SK-N-SH (cell line): ENCODE measurements at regions not wholly inside any gene's neighbourhood (a gene's known extent, or its start where the extent isn't known, plus 50 kb on each side); places are given as distances from the start of the nearest gene placed in this dataset.

Experiments used
- CTCF ChIA-PET: fragments of 300-600, 350-600 bp; formaldehyde crosslinking; extraction: SDS; loops from one replicate; lab custom pipeline; 2021; lab: Yijun Ruan, JAX
- POLR2A ChIA-PET: fragments of 350-600 bp; sonication (Branson Sonifier 250); formaldehyde crosslinking; extraction: SDS; loops from one replicate; lab custom pipeline; 2020; ENCODE audit warnings: antibody characterized with exemption, inconsistent platforms; lab: Yijun Ruan, JAX
- DNase-seq: peaks from one replicate; pipeline ENCODE4 v3.0.0; 2012
- H2AFZ ChIP-seq: fragments of 200-600 bp; sonication (generic); 2 replicates; pipeline ENCODE4 v1.8.1; 2016; ENCODE audit warnings: antibody characterized with exemption, mild to moderate bottlenecking, low read depth
- H3F3A ChIP-seq: fragments of 200-600 bp; sonication (generic); replicated peaks from 2 replicates; pipeline ENCODE3; 2016; ENCODE audit warnings: antibody characterized with exemption, mild to moderate bottlenecking; ENCODE audit not compliant: insufficient read depth
- H3K27ac ChIP-seq, 2 experiments: fragments of 200-500 bp in 1 of 2; fragments of 200-600 bp in 1 of 2; sonication (Bioruptor generic) in 1 of 2; sonication (generic), shearing (Covaris generic) in 1 of 2; 2 replicates each; pipeline versions ENCODE4 v1.5.1 to v1.6.1; 2014 to 2016; ENCODE audit warnings: low read depth in 2 of 2, inconsistent platforms in 1 of 2, low read length in 1 of 2, mild to moderate bottlenecking in 1 of 2, mixed read lengths in 1 of 2
- H3K27me3 ChIP-seq: fragments of 200-600 bp; sonication (generic), shearing (Covaris generic); 2 replicates; pipeline ENCODE4 v1.6.1; 2016; ENCODE audit warnings: mixed run types; ENCODE audit not compliant: insufficient read depth
- H3K36me3 ChIP-seq, 2 experiments: fragments of 200-500 bp in 1 of 2; fragments of 200-600 bp in 1 of 2; sonication (Bioruptor generic) in 1 of 2; sonication (generic) in 1 of 2; replicated peaks in 1 of 2; 2 replicates each; pipeline versions ENCODE3 to v1.5.1; 2014 to 2016; ENCODE audit warnings: low read length in 1 of 2, mild to moderate bottlenecking in 1 of 2; ENCODE audit not compliant: insufficient read depth in 2 of 2, control insufficient read depth in 1 of 2
- H3K4me1 ChIP-seq, 2 experiments: fragments of 200-500 bp in 1 of 2; fragments of 200-600 bp in 1 of 2; sonication (Bioruptor generic) in 1 of 2; sonication (generic), shearing (Covaris generic) in 1 of 2; 2 replicates each; pipeline versions ENCODE4 v1.5.1 to v1.6.1; 2014 to 2016; ENCODE audit warnings: low read depth in 1 of 2, low read length in 1 of 2, mixed run types in 1 of 2; ENCODE audit not compliant: insufficient read depth in 2 of 2, control insufficient read depth in 1 of 2
- H3K4me2 ChIP-seq: fragments of 200-600 bp; sonication (generic), shearing (Covaris generic); 2 replicates; pipeline ENCODE4 v1.6.1; 2017; ENCODE audit warnings: mixed run types
- H3K4me3 ChIP-seq, 2 experiments: fragments of 200-500 bp in 1 of 2; fragments of 200-600 bp in 1 of 2; sonication (Bioruptor generic) in 1 of 2; sonication (generic), shearing (Covaris generic) in 1 of 2; 2 replicates each; pipeline versions ENCODE4 v1.5.1 to v1.8.1; 2014 to 2016; ENCODE audit warnings: low read depth in 2 of 2, inconsistent platforms in 1 of 2, low read length in 1 of 2, mild to moderate bottlenecking in 1 of 2, mixed read lengths in 1 of 2, moderate library complexity in 1 of 2
- H3K79me2 ChIP-seq: fragments of 200-600 bp; sonication (generic); 2 replicates; pipeline ENCODE4 v1.8.1; 2017; ENCODE audit warnings: mild to moderate bottlenecking; ENCODE audit not compliant: insufficient read depth
- H3K9ac ChIP-seq: fragments of 200-600 bp; sonication (generic); 2 replicates; pipeline ENCODE4 v1.6.1; 2017; ENCODE audit warnings: mixed run types
- H3K9me2 ChIP-seq: fragments of 200-600 bp; sonication (generic); 2 replicates; pipeline ENCODE4 v1.6.1; 2017; ENCODE audit warnings: mixed run types
- H3K9me3 ChIP-seq: fragments of 200-600 bp; sonication (generic); 2 replicates; pipeline ENCODE4 v1.6.1; 2017; ENCODE audit warnings: mixed run types, mild to moderate bottlenecking, moderate library complexity
- H4K20me1 ChIP-seq: fragments of 200-600 bp; sonication (generic); 2 replicates; pipeline ENCODE4 v1.6.1; 2017; ENCODE audit warnings: mild to moderate bottlenecking, mixed run types; ENCODE audit not compliant: insufficient read depth
- EP300 ChIP-seq, 2 experiments: IDR thresholded peaks; 2 replicates each; pipeline versions ENCODE4 v1.4.0 to v1.6.1; 2012; ENCODE audit warnings: borderline replicate concordance in 1 of 2, low read depth in 1 of 2, low read length in 1 of 2
- FOSL2 ChIP-seq: IDR thresholded peaks from 2 replicates; pipeline ENCODE4 v1.4.0; 2012; ENCODE audit warnings: low read depth, mild to moderate bottlenecking, moderate library complexity, borderline replicate concordance
- FOXJ3 ChIP-seq: sonication (generic); formaldehyde crosslinking; IDR thresholded peaks from 2 replicates; pipeline ENCODE4 v1.5.1; 2020; ENCODE audit warnings: mild to moderate bottlenecking, missing genetic modification reagents
- GABPA ChIP-seq: IDR thresholded peaks from 2 replicates; pipeline ENCODE4 v1.4.0; 2012; ENCODE audit warnings: low read depth, mild to moderate bottlenecking
- GATA2 ChIP-seq: sonication (generic); formaldehyde crosslinking; IDR thresholded peaks from 2 replicates; pipeline ENCODE4 v1.5.0; 2020; ENCODE audit warnings: mild to moderate bottlenecking, missing genetic modification reagents
- IRF3 ChIP-seq: fragments of 150-350 bp; IDR thresholded peaks from 2 replicates; pipeline ENCODE4 v1.6.1; 2016; ENCODE audit warnings: mild to moderate bottlenecking, low read depth, low read length
- MXI1 ChIP-seq: IDR thresholded peaks from 2 replicates; pipeline ENCODE4 v1.6.1; 2012; ENCODE audit warnings: mild to moderate bottlenecking, low read depth, low read length, improper control_type of control experiment
- NFIC ChIP-seq: IDR thresholded peaks from 2 replicates; pipeline ENCODE4 v1.4.0; 2012; ENCODE audit warnings: borderline replicate concordance
- NRF1 ChIP-seq: IDR thresholded peaks from 2 replicates; pipeline ENCODE4 v1.6.1; 2012; ENCODE audit warnings: low read depth, mild to moderate bottlenecking, low read length
- POLR2AphosphoS5 ChIP-seq: IDR thresholded peaks from 2 replicates; pipeline ENCODE4 v1.6.1; 2012; ENCODE audit warnings: low read depth, low read length
- RFX5 ChIP-seq: IDR thresholded peaks from 2 replicates; pipeline ENCODE4 v1.6.1; 2012; ENCODE audit warnings: mild to moderate bottlenecking, improper control_type of control experiment, low read length
- RXRA ChIP-seq: IDR thresholded peaks from 2 replicates; pipeline ENCODE4 v1.4.0; 2012; ENCODE audit warnings: low read depth, mild to moderate bottlenecking, borderline replicate concordance
- SIN3A ChIP-seq: IDR thresholded peaks from 2 replicates; pipeline ENCODE4 v1.6.1; 2012; ENCODE audit warnings: low read depth, mild to moderate bottlenecking, low read length, moderate library complexity, borderline replicate concordance
- TAF1 ChIP-seq: IDR thresholded peaks from 2 replicates; pipeline ENCODE4 v1.6.1; 2012; ENCODE audit warnings: low read depth, mild to moderate bottlenecking, low read length, moderate library complexity, borderline replicate concordance
- WGBS: methylation state at CpG from one replicate; pipeline ENCODE4 v1.1.6; 2017; ENCODE audit warnings: low lambda C conversion rate; 5-methylcytosine and 5-hydroxymethylcytosine counted together
- TF ChIP-seq, protein P1 (sequence below): IDR thresholded peaks from 2 replicates; pipeline ENCODE4; 2012
- TF ChIP-seq, protein P2 (sequence below): IDR thresholded peaks from 2 replicates; pipeline ENCODE4 v1.6.1; 2012; ENCODE audit warnings: mild to moderate bottlenecking, low read depth, low read length, moderate library complexity

DNA sequence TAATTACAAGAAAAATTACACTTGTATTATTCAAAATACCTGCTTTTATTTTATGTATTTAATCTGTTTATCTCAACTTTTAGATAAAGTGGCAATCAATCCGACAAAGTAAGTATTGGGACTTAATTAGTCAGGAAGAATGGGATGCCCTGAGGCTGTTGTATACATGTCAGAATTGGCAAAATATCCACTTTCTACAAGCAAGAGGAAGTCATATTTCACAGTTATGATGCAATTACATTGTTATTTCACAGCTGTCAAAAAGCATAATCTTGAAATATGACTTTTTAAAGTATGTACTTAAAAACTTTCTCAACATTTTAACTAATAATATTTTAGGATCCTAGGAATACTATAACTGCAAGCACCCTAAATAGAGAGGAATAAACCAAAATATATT lies 357.1 kb upstream of the MGAT4C start:
- no peaks in the 10 kb centered on the region for H3K9me3 ChIP-seq
- H3K79me2 ChIP-seq: no peaks in the 10 kb centered on the region
- DNase-seq: no peak
- H3K9me2 ChIP-seq: no peaks in the 10 kb centered on the region
- ChIA-PET POLR2A (no interaction called here), CTCF (no interaction called here)
- no peaks in the 10 kb centered on the region for H3F3A ChIP-seq
- no peak overlapping the region for H3K27ac ChIP-seq
- H4K20me1 ChIP-seq: no peaks in the 10 kb centered on the region
- H3K4me2 ChIP-seq: no peak overlapping the region
- no peaks in the 10 kb centered on the region for H3K36me3 ChIP-seq
- no peak overlapping the region for H3K4me3 ChIP-seq
- H3K4me1 ChIP-seq: peaks cover 0 to 2% of the 10 kb centered on the region in 2 experiments; a peak in 2 of 4 replicates
- H3K27me3 ChIP-seq: no peaks in the 10 kb centered on the region
- TF ChIP-seq SIN3A: no peak
- peak in 1 of 2 experiments; percentile 17; a peak in 1 of 4 replicates for TF ChIP-seq EP300 (IDR thresholded peaks at IDR 0.05; ENCODE audit: borderline replicate concordance in 1 of 2, low read depth in 1 of 2, low read length in 1 of 2)
- TF ChIP-seq, protein P1, sequence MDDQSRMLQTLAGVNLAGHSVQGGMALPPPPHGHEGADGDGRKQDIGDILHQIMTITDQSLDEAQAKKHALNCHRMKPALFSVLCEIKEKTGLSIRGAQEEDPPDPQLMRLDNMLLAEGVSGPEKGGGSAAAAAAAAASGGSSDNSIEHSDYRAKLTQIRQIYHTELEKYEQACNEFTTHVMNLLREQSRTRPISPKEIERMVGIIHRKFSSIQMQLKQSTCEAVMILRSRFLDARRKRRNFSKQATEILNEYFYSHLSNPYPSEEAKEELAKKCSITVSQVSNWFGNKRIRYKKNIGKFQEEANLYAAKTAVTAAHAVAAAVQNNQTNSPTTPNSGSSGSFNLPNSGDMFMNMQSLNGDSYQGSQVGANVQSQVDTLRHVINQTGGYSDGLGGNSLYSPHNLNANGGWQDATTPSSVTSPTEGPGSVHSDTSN: peak; percentile 65
- TF ChIP-seq, protein P2, sequence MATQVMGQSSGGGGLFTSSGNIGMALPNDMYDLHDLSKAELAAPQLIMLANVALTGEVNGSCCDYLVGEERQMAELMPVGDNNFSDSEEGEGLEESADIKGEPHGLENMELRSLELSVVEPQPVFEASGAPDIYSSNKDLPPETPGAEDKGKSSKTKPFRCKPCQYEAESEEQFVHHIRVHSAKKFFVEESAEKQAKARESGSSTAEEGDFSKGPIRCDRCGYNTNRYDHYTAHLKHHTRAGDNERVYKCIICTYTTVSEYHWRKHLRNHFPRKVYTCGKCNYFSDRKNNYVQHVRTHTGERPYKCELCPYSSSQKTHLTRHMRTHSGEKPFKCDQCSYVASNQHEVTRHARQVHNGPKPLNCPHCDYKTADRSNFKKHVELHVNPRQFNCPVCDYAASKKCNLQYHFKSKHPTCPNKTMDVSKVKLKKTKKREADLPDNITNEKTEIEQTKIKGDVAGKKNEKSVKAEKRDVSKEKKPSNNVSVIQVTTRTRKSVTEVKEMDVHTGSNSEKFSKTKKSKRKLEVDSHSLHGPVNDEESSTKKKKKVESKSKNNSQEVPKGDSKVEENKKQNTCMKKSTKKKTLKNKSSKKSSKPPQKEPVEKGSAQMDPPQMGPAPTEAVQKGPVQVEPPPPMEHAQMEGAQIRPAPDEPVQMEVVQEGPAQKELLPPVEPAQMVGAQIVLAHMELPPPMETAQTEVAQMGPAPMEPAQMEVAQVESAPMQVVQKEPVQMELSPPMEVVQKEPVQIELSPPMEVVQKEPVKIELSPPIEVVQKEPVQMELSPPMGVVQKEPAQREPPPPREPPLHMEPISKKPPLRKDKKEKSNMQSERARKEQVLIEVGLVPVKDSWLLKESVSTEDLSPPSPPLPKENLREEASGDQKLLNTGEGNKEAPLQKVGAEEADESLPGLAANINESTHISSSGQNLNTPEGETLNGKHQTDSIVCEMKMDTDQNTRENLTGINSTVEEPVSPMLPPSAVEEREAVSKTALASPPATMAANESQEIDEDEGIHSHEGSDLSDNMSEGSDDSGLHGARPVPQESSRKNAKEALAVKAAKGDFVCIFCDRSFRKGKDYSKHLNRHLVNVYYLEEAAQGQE: no peak
- TF ChIP-seq NFIC: no peak
- no peak for TF ChIP-seq TAF1
- TF ChIP-seq RXRA: no peak
- H2AFZ ChIP-seq: no peak overlapping the region
- no peak overlapping the region for H3K9ac ChIP-seq
- WGBS: 33% methylated on average over 1 of the region's 1 CpG

GRCh38 chr12:86608638-86609037 lies 352.4 kb upstream of the MGAT4C start:
- Histone ChIP-seq H3K4me1 (no peaks in the 10 kb centered on the region; a peak in 2 of 4 replicates), H3K36me3 (no peaks in the 10 kb centered on the region), H3F3A (no peaks in the 10 kb centered on the region), H3K9me3 (no peaks in the 10 kb centered on the region), H3K9ac (no peak overlapping the region), H3K4me2 (no peak overlapping the region), H2AFZ (no peak overlapping the region), H3K27ac (no peak overlapping the region), H3K4me3 (no peak overlapping the region), H4K20me1 (no peaks in the 10 kb centered on the region), H3K79me2 (no peaks in the 10 kb centered on the region), H3K9me2 (no peaks in the 10 kb centered on the region), H3K27me3 (no peaks in the 10 kb centered on the region)
- ChIA-PET POLR2A (no interaction called here), CTCF (no interaction called here)
- DNase-seq: no peak
- no peak for TF ChIP-seq FOSL2
- no peak for TF ChIP-seq SIN3A
- no peak for TF ChIP-seq TAF1
- TF ChIP-seq IRF3: no peak
- no peak for TF ChIP-seq NRF1
- TF ChIP-seq RFX5: no peak
- TF ChIP-seq MXI1: no peak
- TF ChIP-seq, protein P2: no peak
- TF ChIP-seq, protein P1: no peak
- no peak for TF ChIP-seq GATA2 (CRISPR knock-in tag)
- TF ChIP-seq POLR2AphosphoS5: no peak
- no peak for TF ChIP-seq FOXJ3 (CRISPR knock-in tag)
- no peak for TF ChIP-seq GABPA
- TF ChIP-seq NFIC: no peak
